ENCODE measurements at regions not wholly inside any gene's neighbourhood (a gene's known extent, or its start where the extent isn't known, plus 50 kb on each side); places are given as distances from the start of the nearest gene placed in this dataset.

DNA sequence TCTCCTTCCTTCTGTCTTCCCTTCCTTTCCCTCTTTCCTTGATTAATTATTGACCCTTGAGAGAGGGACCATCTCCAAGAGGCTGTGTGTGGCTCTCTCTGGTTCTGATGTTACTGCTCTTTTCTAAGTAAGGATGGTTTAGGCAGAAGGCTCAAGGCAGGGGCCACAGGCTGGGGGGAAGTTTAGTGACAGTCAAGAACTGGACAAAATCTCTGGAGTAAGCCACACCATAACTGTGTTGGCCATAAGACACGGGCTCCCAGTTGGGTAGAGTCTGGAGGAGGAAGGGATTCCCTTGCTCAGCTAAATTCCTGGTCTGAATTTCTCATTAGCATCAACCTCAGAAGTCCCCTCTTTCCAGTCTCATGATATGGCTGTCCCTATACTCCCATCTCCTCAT, 74.7 kb downstream of the BUD13 start:
- Histone ChIP-seq H3K27me3 (ENCODE audit: low read depth, low read length) (peaks cover 5% of the 10 kb centered on the region; the same call in 1 of the 2 replicates), H2AFZ (ENCODE audit: low read depth, low read length) (no peak overlapping the region), H3K4me3 (ENCODE audit: low read length) (no peak overlapping the region), H3K36me3 (replicated peaks; ENCODE audit: low read depth, low read length) (no peaks in the 10 kb centered on the region), H3K4me1 (ENCODE audit: low read length) (no peaks in the 10 kb centered on the region), H4K20me1 (ENCODE audit: insufficient read depth, low read length) (no peaks in the 10 kb centered on the region), H3K79me2 (ENCODE audit: low read length) (no peaks in the 10 kb centered on the region), H3K9me3 (ENCODE audit: insufficient read depth, low read length) (no peaks in the 10 kb centered on the region), H3K4me2 (ENCODE audit: low read length) (no peak overlapping the region), H3K9ac (ENCODE audit: low read length) (no peak overlapping the region), H3K27ac (ENCODE audit: low read length) (no peak overlapping the region)
- TF ChIP-seq, protein P1, sequence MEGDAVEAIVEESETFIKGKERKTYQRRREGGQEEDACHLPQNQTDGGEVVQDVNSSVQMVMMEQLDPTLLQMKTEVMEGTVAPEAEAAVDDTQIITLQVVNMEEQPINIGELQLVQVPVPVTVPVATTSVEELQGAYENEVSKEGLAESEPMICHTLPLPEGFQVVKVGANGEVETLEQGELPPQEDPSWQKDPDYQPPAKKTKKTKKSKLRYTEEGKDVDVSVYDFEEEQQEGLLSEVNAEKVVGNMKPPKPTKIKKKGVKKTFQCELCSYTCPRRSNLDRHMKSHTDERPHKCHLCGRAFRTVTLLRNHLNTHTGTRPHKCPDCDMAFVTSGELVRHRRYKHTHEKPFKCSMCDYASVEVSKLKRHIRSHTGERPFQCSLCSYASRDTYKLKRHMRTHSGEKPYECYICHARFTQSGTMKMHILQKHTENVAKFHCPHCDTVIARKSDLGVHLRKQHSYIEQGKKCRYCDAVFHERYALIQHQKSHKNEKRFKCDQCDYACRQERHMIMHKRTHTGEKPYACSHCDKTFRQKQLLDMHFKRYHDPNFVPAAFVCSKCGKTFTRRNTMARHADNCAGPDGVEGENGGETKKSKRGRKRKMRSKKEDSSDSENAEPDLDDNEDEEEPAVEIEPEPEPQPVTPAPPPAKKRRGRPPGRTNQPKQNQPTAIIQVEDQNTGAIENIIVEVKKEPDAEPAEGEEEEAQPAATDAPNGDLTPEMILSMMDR (IDR thresholded peaks at IDR 0.05; ENCODE audit: low read depth, low read length) = no peak

DNA sequence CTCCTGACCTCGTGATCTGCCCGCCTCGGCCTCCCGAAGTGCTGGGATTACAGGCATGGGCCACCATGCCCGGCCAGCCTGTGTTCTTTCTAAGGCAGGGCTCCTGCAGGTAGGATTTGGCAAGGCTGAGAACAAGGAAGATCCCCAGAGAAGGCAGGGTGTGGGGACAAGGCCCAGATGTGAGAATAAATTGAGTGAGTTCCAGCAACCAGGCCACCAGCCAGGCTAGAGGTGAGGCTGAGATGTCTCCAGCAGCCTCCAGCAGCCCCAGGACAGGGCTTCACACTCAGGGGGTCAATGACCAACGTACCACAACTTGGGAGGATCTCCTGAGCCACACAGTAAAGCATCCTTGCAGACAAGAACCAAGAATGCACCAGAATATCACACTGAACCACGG, 75.1 kb downstream of the BUD13 start:
- Histone ChIP-seq H4K20me1 (ENCODE audit: insufficient read depth, low read length) (no peaks in the 10 kb centered on the region), H3K79me2 (ENCODE audit: low read length) (no peaks in the 10 kb centered on the region), H3K27me3 (ENCODE audit: low read depth, low read length) (peaks cover 5% of the 10 kb centered on the region; the same call in 1 of the 2 replicates), H2AFZ (ENCODE audit: low read depth, low read length) (no peak overlapping the region), H3K27ac (ENCODE audit: low read length) (no peak overlapping the region), H3K4me3 (ENCODE audit: low read length) (no peak overlapping the region), H3K4me2 (ENCODE audit: low read length) (no peak overlapping the region), H3K9me3 (ENCODE audit: insufficient read depth, low read length) (no peaks in the 10 kb centered on the region), H3K4me1 (ENCODE audit: low read length) (no peaks in the 10 kb centered on the region), H3K9ac (ENCODE audit: low read length) (no peak overlapping the region), H3K36me3 (replicated peaks; ENCODE audit: low read depth, low read length) (no peaks in the 10 kb centered on the region)
- no peak for TF ChIP-seq EZH2phosphoT487 (IDR thresholded peaks at IDR 0.05; ENCODE audit: low read depth)
- TF ChIP-seq, protein P1 (IDR thresholded peaks at IDR 0.05; ENCODE audit: low read depth, low read length) = no peak

DNA sequence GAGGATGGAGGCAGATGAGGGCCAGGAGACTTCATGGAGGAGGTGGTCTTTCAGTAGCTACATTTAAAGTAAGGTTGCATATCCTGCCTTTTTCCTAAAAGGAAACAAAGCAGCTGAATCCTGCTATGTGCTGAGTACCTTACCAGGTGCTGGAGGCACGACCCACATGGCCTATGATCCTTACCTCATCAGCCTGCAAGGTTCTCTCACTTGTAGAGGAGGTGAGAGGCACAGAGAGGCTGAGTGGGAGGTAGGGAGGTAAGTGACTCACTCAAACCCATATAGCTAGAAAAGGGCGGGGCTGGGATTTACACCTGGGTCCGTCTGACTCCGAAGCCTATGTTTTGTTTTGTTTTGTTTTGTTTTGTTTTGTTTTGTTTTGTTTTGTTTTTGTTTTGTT, 75.8 kb downstream of the BUD13 start:
- no peak overlapping the region for H3K4me2 ChIP-seq (ENCODE audit: low read length)
- H4K20me1 ChIP-seq (ENCODE audit: insufficient read depth, low read length) = no peaks in the 10 kb centered on the region
- no peaks in the 10 kb centered on the region for H3K36me3 ChIP-seq (replicated peaks; ENCODE audit: low read depth, low read length)

DNA sequence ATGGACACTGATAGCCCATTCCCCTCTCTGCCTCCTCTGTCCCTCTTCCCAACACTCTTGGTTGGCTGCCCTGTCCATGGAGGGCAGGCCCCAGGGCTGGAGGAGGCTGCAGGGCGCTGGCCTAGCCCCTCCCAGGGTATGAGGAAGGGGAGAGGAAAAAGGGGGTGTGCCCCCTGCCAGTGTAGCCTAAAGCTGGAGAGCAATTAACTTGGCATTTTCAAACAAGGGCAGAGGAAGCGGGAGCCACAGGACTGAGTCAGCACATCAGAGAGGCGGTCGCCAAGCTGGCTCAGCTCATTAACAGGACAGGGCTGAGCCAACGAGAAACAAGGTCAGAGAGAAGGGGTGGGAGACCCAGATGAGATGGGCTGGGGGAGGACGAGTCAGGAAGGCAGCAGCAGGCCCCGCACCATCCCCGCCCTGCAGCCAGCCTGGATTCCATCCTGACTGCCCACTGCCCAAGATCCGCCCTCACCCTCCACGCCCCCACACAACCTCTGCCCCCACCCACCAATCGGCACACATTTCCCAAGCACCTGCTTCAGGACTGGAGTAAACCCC, 76.3 kb downstream of the BUD13 start:
- Histone ChIP-seq H2AFZ (ENCODE audit: low read depth, low read length) (no peak overlapping the region), H3K27me3 (ENCODE audit: low read depth, low read length) (peaks cover 5% of the 10 kb centered on the region; the same call in 1 of the 2 replicates), H3K36me3 (replicated peaks; ENCODE audit: low read depth, low read length) (no peaks in the 10 kb centered on the region), H3K9ac (ENCODE audit: low read length) (no peak overlapping the region), H3K9me3 (ENCODE audit: insufficient read depth, low read length) (no peaks in the 10 kb centered on the region), H3K4me1 (ENCODE audit: low read length) (no peaks in the 10 kb centered on the region), H3K4me2 (ENCODE audit: low read length) (no peak overlapping the region), H3K27ac (ENCODE audit: low read length) (no peak overlapping the region), H3K4me3 (ENCODE audit: low read length) (no peak overlapping the region), H3K79me2 (ENCODE audit: low read length) (no peaks in the 10 kb centered on the region), H4K20me1 (ENCODE audit: insufficient read depth, low read length) (no peaks in the 10 kb centered on the region)
- TF ChIP-seq, protein P1 (IDR thresholded peaks at IDR 0.05; ENCODE audit: low read depth, low read length) = no peak
- no peak for TF ChIP-seq EZH2phosphoT487 (IDR thresholded peaks at IDR 0.05; ENCODE audit: low read depth)

More for the DNA sequence above, 75.8 kb downstream of the BUD13 start:
- Histone ChIP-seq H3K4me1 (ENCODE audit: low read length) (no peaks in the 10 kb centered on the region), H3K27ac (ENCODE audit: low read length) (no peak overlapping the region), H2AFZ (ENCODE audit: low read depth, low read length) (no peak overlapping the region), H3K27me3 (ENCODE audit: low read depth, low read length) (peaks cover 5% of the 10 kb centered on the region; the same call in 1 of the 2 replicates), H3K4me3 (ENCODE audit: low read length) (no peak overlapping the region), H3K9me3 (ENCODE audit: insufficient read depth, low read length) (no peaks in the 10 kb centered on the region), H3K79me2 (ENCODE audit: low read length) (no peaks in the 10 kb centered on the region), H3K9ac (ENCODE audit: low read length) (no peak overlapping the region)
- TF ChIP-seq, protein P1 (IDR thresholded peaks at IDR 0.05; ENCODE audit: low read depth, low read length) = no peak
- TF ChIP-seq EZH2phosphoT487 (IDR thresholded peaks at IDR 0.05; ENCODE audit: low read depth) = no peak

All from OCI-LY3 (cell line).